ENCODE measurements at regions not wholly inside any gene's neighbourhood (a gene's known extent, or its start where the extent isn't known, plus 50 kb on each side); places are given as distances from the start of the nearest gene placed in this dataset.

- BruUV-seq (replicated peaks): no TSS peak
- H2AFZ ChIP-seq (ENCODE audit: low read length): no peak overlapping the region
These were observed 57.5 kb downstream of the ERICH4 start for GRCh38 chr19:41500443-41500842.

GRCh38 chr19:41501854-41502253 lies 58.9 kb downstream of the ERICH4 start:
- Histone ChIP-seq H3K4me2 (ENCODE audit: low read depth, low read length) (no peak overlapping the region), H2AFZ (ENCODE audit: low read length) (no peak overlapping the region), H3K9me3 (ENCODE audit: low read length) (no peaks in the 10 kb centered on the region), H3K9ac (ENCODE audit: insufficient read depth, low read depth, low read length) (no peak overlapping the region), H3K27me3 (ENCODE audit: control insufficient read depth in 1 of 2, insufficient read depth in 2 of 2, low read length in 2 of 2) (peaks cover 2 to 29% of the 10 kb centered on the region in 2 experiments; a peak in 4 of 5 replicates), H3K4me3 (replicated peaks in 1 of 3; ENCODE audit: insufficient read depth in 1 of 3, low read depth in 2 of 3, low read length in 3 of 3) (no peak overlapping the region), H4K20me1 (ENCODE audit: insufficient read depth, low read length) (no peaks in the 10 kb centered on the region), H3K79me2 (ENCODE audit: insufficient read depth, low read length) (no peaks in the 10 kb centered on the region), H3K4me1 (ENCODE audit: insufficient read depth, low read length) (peaks cover 12% of the 10 kb centered on the region), H3K36me3 (replicated peaks in 1 of 2; ENCODE audit: control insufficient read depth in 1 of 2, insufficient read depth in 2 of 2, low read length in 2 of 2) (no peaks in the 10 kb centered on the region), H3K27ac (ENCODE audit: extremely low read length, insufficient read depth, low read length) (no peak overlapping the region)
- FAIRE-seq (no peak), DNase-seq (ENCODE audit: low spot score) (no peak), ATAC-seq (no peak)
- ChIA-PET POLR2A (no interaction called here), CTCF (ENCODE audit: low intra/inter-chr PET ratio, low total read pairs) (no interaction called here)
- TF ChIP-seq BRD4 (CRISPR knock-in tag; IDR thresholded peaks at IDR 0.05): no peak
- TF ChIP-seq E2F5 (CRISPR knock-in tag; conservative IDR thresholded peaks at IDR 0.05): no peak
- no peak for TF ChIP-seq ZNF503 (CRISPR knock-in tag; IDR thresholded peaks at IDR 0.05)
- no peak for TF ChIP-seq RXRA (CRISPR knock-in tag; IDR thresholded peaks at IDR 0.05)
- no peak for TF ChIP-seq ZNF703 (CRISPR knock-in tag; IDR thresholded peaks at IDR 0.05; ENCODE audit: borderline replicate concordance)
- TF ChIP-seq DRAP1 (CRISPR knock-in tag; IDR thresholded peaks at IDR 0.05): no peak
- no peak for TF ChIP-seq ZNF570 (CRISPR knock-in tag; IDR thresholded peaks at IDR 0.05; ENCODE audit: borderline replicate concordance)
- TF ChIP-seq, protein P1, sequence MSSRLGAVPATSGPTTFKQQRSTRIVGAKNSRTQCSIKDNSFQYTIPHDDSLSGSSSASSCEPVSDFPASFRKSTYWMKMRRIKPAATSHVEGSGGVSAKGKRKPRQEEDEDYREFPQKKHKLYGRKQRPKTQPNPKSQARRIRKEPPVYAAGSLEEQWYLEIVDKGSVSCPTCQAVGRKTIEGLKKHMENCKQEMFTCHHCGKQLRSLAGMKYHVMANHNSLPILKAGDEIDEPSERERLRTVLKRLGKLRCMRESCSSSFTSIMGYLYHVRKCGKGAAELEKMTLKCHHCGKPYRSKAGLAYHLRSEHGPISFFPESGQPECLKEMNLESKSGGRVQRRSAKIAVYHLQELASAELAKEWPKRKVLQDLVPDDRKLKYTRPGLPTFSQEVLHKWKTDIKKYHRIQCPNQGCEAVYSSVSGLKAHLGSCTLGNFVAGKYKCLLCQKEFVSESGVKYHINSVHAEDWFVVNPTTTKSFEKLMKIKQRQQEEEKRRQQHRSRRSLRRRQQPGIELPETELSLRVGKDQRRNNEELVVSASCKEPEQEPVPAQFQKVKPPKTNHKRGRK (CRISPR knock-in tag; IDR thresholded peaks at IDR 0.05): no peak
- no peak for TF ChIP-seq ZBTB7A (CRISPR knock-in tag; IDR thresholded peaks at IDR 0.05)
- TF ChIP-seq POGZ (CRISPR knock-in tag; IDR thresholded peaks at IDR 0.05): no peak
- no peak for TF ChIP-seq SALL1 (CRISPR knock-in tag; IDR thresholded peaks at IDR 0.05)
- intact Hi-C loops (cut with micrococcal nuclease; ENCODE audit: unreplicated experiment) (no loop called here), in situ Hi-C loops (cut with HindIII; ENCODE audit: extremely low pct_ligation_motif_present, low pct_unique_long_range_greater_than_20kb) (no loop called here)
- WGBS (ENCODE audit: low lambda C conversion rate): 17% methylated on average over 2 of the region's 4 CpGs
- BruUV-seq (replicated peaks): no TSS peak

More at GRCh38 chr19:41500443-41500842, 57.5 kb downstream of the ERICH4 start:
- Histone ChIP-seq H3K4me1 (ENCODE audit: insufficient read depth, low read length) (peaks cover 12% of the 10 kb centered on the region), H3K27ac (ENCODE audit: extremely low read length, insufficient read depth, low read length) (no peak overlapping the region), H3K9me3 (ENCODE audit: low read length) (no peaks in the 10 kb centered on the region), H3K27me3 (ENCODE audit: control insufficient read depth in 1 of 2, insufficient read depth in 2 of 2, low read length in 2 of 2) (peaks cover 3 to 28% of the 10 kb centered on the region in 2 experiments), H3K4me2 (ENCODE audit: low read depth, low read length) (peak overlapping the region; percentile 14; the same call in 1 of the 2 replicates), H3K36me3 (replicated peaks in 1 of 2; ENCODE audit: control insufficient read depth in 1 of 2, insufficient read depth in 2 of 2, low read length in 2 of 2) (no peaks in the 10 kb centered on the region), H3K4me3 (replicated peaks in 1 of 3; ENCODE audit: insufficient read depth in 1 of 3, low read depth in 2 of 3, low read length in 3 of 3) (no peak overlapping the region), H3K9ac (ENCODE audit: insufficient read depth, low read depth, low read length) (no peak overlapping the region), H4K20me1 (ENCODE audit: insufficient read depth, low read length) (no peaks in the 10 kb centered on the region), H3K79me2 (ENCODE audit: insufficient read depth, low read length) (no peaks in the 10 kb centered on the region)
- WGBS (ENCODE audit: low lambda C conversion rate): 72% methylated on average over 9 of the region's 9 CpGs
- in situ Hi-C loops (cut with HindIII; ENCODE audit: extremely low pct_ligation_motif_present, low pct_unique_long_range_greater_than_20kb): no loop called here
- FAIRE-seq: no peak
- TF ChIP-seq NR2F1 (CRISPR knock-in tag; IDR thresholded peaks at IDR 0.05) (no peak), SRSF4 (IDR thresholded peaks at IDR 0.05; ENCODE audit: low read depth, low read length, poor library complexity, severe bottlenecking) (no peak), CC2D1A (CRISPR knock-in tag; IDR thresholded peaks at IDR 0.05) (no peak)
- CTCF ChIA-PET (ENCODE audit: low intra/inter-chr PET ratio, low total read pairs): no interaction called here
- DNase-seq (ENCODE audit: low spot score): no peak
- intact Hi-C loops (cut with micrococcal nuclease; ENCODE audit: unreplicated experiment): no loop called here
- POLR2A ChIA-PET: no interaction called here
- no peak for ATAC-seq
